ENCODE measurements at regions not wholly inside any gene's neighbourhood (a gene's known extent, or its start where the extent isn't known, plus 50 kb on each side); places are given as distances from the start of the nearest gene placed in this dataset.

- ChIA-PET CTCF (no interaction called here), POLR2A (no interaction called here)
- BruUV-seq (replicated peaks), result no TSS peak
- in situ Hi-C loops (cut with HindIII; ENCODE audit: low pct_unique_long_range_greater_than_20kb, low sequenced_read_pairs), result no loop called here
- TF ChIP-seq POLR2AphosphoS5 (IDR thresholded peaks at IDR 0.05; ENCODE audit: low read depth, low read length), result no peak
- TF ChIP-seq TCF7L2 (IDR thresholded peaks at IDR 0.05; ENCODE audit: low read depth, low read length), result no peak
- TF ChIP-seq REST (IDR thresholded peaks at IDR 0.05; ENCODE audit: insufficient read depth in 1 of 2, low read depth in 2 of 2, low read length in 1 of 2), result no peak
- no peaks in the 10 kb centered on the region for H3K36me3 ChIP-seq (ENCODE audit: control insufficient read depth, insufficient read depth, low read length)
- H3K9me3 ChIP-seq (ENCODE audit: control insufficient read depth, insufficient read depth, low read depth, low read length), result no peaks in the 10 kb centered on the region
- intact Hi-C loops (cut with micrococcal nuclease; ENCODE audit: unreplicated experiment), result no loop called here
- ATAC-seq (no peak), DNase-seq (ENCODE audit: low read depth, low spot score) (no peak)
- no peak overlapping the region for H3K27ac ChIP-seq (ENCODE audit: low read length)
- H3K27me3 ChIP-seq (ENCODE audit: control insufficient read depth, insufficient read depth, low read length), result no peaks in the 10 kb centered on the region
- H3K4me3 ChIP-seq (ENCODE audit: low read depth in 2 of 2, low read length in 2 of 2), result no peak overlapping the region
- no peaks in the 10 kb centered on the region for H3K4me1 ChIP-seq (ENCODE audit: control insufficient read depth, insufficient read depth, low read length)
Measured at GRCh38 chr9:100662122-100662521, 84.2 kb downstream of the CAVIN4 start.

GRCh38 chr9:100667448-100667847, 89.6 kb downstream of the CAVIN4 start:
- H3K27ac ChIP-seq (ENCODE audit: low read length), result no peak overlapping the region
- POLR2A ChIA-PET, result no interaction called here
- no peaks in the 10 kb centered on the region for H3K36me3 ChIP-seq (ENCODE audit: control insufficient read depth, insufficient read depth, low read length)
- no TSS peak for BruUV-seq (replicated peaks)
- in situ Hi-C loops (cut with HindIII; ENCODE audit: low pct_unique_long_range_greater_than_20kb, low sequenced_read_pairs), result no loop called here
- ATAC-seq (no peak), DNase-seq (ENCODE audit: low read depth, low spot score) (no peak)
- TF ChIP-seq REST (IDR thresholded peaks at IDR 0.05; ENCODE audit: insufficient read depth in 1 of 2, low read depth in 2 of 2, low read length in 1 of 2) (no peak), TCF7L2 (IDR thresholded peaks at IDR 0.05; ENCODE audit: low read depth, low read length) (no peak), SIN3A (IDR thresholded peaks at IDR 0.05; ENCODE audit: borderline replicate concordance, insufficient read depth, low read depth, low read length) (no peak), POLR2AphosphoS5 (IDR thresholded peaks at IDR 0.05; ENCODE audit: low read depth, low read length) (no peak)
- TF ChIP-seq, protein P1, sequence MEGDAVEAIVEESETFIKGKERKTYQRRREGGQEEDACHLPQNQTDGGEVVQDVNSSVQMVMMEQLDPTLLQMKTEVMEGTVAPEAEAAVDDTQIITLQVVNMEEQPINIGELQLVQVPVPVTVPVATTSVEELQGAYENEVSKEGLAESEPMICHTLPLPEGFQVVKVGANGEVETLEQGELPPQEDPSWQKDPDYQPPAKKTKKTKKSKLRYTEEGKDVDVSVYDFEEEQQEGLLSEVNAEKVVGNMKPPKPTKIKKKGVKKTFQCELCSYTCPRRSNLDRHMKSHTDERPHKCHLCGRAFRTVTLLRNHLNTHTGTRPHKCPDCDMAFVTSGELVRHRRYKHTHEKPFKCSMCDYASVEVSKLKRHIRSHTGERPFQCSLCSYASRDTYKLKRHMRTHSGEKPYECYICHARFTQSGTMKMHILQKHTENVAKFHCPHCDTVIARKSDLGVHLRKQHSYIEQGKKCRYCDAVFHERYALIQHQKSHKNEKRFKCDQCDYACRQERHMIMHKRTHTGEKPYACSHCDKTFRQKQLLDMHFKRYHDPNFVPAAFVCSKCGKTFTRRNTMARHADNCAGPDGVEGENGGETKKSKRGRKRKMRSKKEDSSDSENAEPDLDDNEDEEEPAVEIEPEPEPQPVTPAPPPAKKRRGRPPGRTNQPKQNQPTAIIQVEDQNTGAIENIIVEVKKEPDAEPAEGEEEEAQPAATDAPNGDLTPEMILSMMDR (IDR thresholded peaks at IDR 0.05), result no peak
- CTCF ChIA-PET, result no interaction called here
- intact Hi-C loops (cut with micrococcal nuclease; ENCODE audit: unreplicated experiment), result no loop called here
- H3K4me3 ChIP-seq (ENCODE audit: low read depth in 2 of 2, low read length in 2 of 2), result no peak overlapping the region
- no peaks in the 10 kb centered on the region for H3K27me3 ChIP-seq (ENCODE audit: control insufficient read depth, insufficient read depth, low read length)
- no peaks in the 10 kb centered on the region for H3K9me3 ChIP-seq (ENCODE audit: control insufficient read depth, insufficient read depth, low read depth, low read length)
- no peaks in the 10 kb centered on the region for H3K4me1 ChIP-seq (ENCODE audit: control insufficient read depth, insufficient read depth, low read length)

Data from Panc1 (cell line).